ENCODE measurements at regions not wholly inside any gene's neighbourhood (a gene's known extent, or its start where the extent isn't known, plus 50 kb on each side); places are given as distances from the start of the nearest gene placed in this dataset.

- TF ChIP-seq CTCF (IDR thresholded peaks at IDR 0.05) = no peak
- no peak for TF ChIP-seq POLR2A (IDR thresholded peaks at IDR 0.05)
Observed at GRCh38 chr13:105692769-105693168, 842.7 kb downstream of the EFNB2 start.
